HS-5 (cell line): ENCODE measurements at regions not wholly inside any gene's neighbourhood (a gene's known extent, or its start where the extent isn't known, plus 50 kb on each side); places are given as distances from the start of the nearest gene placed in this dataset.
"Not testable (repeated sequence)": the region's sequence is repeated elsewhere in the genome, so short reads cannot be mapped to it uniquely, and the experiment has no call there.

Source experiments
- DNase-seq: peaks from one replicate; pipeline ENCODE4 v3.0.0-alpha.2; 2012; ENCODE audit warnings: low read depth

GRCh38 chr6:119491112-119491511, 141.6 kb upstream of the MAN1A1 start:
- DNase-seq, result not testable (repeated sequence)

- DNase-seq, result not testable (repeated sequence)
These were observed 140.5 kb upstream of the MAN1A1 start for GRCh38 chr6:119490050-119490449.

- peak; percentile 83 for DNase-seq
These were observed 135.0 kb upstream of the MAN1A1 start for GRCh38 chr6:119484598-119484997.

- DNase-seq, result no peak
These were observed 134.3 kb upstream of the MAN1A1 start for GRCh38 chr6:119483908-119484307.

GRCh38 chr6:119482850-119483285, 133.3 kb upstream of the MAN1A1 start:
- no peak for DNase-seq

GRCh38 chr6:119481976-119482375, 132.4 kb upstream of the MAN1A1 start:
- DNase-seq, result no peak

- DNase-seq, result no peak
These were observed 131.5 kb upstream of the MAN1A1 start for GRCh38 chr6:119480961-119481497.

GRCh38 chr6:119479860-119480655, 130.5 kb upstream of the MAN1A1 start:
- DNase-seq, result no peak

- DNase-seq, result no peak
These were observed 127.0 kb upstream of the MAN1A1 start for GRCh38 chr6:119476554-119476953.

GRCh38 chr6:119476024-119476423, 126.5 kb upstream of the MAN1A1 start:
- DNase-seq, result no peak

GRCh38 chr6:119470893-119471542, 121.5 kb upstream of the MAN1A1 start:
- DNase-seq, result no peak

- DNase-seq, result no peak
These were observed 118.0 kb upstream of the MAN1A1 start for GRCh38 chr6:119467488-119468081.

- no peak for DNase-seq
These were observed 116.7 kb upstream of the MAN1A1 start for GRCh38 chr6:119466226-119466625.

- no peak for DNase-seq
These were observed 113.6 kb upstream of the MAN1A1 start for GRCh38 chr6:119463081-119463626.

GRCh38 chr6:119461187-119461586, 111.6 kb upstream of the MAN1A1 start:
- no peak for DNase-seq

- DNase-seq, result no peak
These were observed 109.8 kb upstream of the MAN1A1 start for GRCh38 chr6:119459207-119459974.

GRCh38 chr6:119454714-119455113, 105.2 kb upstream of the MAN1A1 start:
- DNase-seq, result no peak

GRCh38 chr6:119453242-119454200, 104.0 kb upstream of the MAN1A1 start:
- no peak for DNase-seq

- DNase-seq, result no peak
These were observed 100.0 kb upstream of the MAN1A1 start for GRCh38 chr6:119449331-119450156.

- DNase-seq, result no peak
These were observed 98.4 kb upstream of the MAN1A1 start for GRCh38 chr6:119447921-119448320.
